Skeletal muscle tissue (tissue), 3 donors: ENCODE measurements at regions not wholly inside any gene's neighbourhood (a gene's known extent, or its start where the extent isn't known, plus 50 kb on each side); places are given as distances from the start of the nearest gene placed in this dataset.

Experiments
- H3K27ac ChIP-seq: one replicate; pipeline ENCODE4 v1.7.0; 2013; ENCODE audit warnings: mild to moderate bottlenecking, low read depth, low read length, inconsistent platforms
- H3K27me3 ChIP-seq, 3 donors: one replicate each; pipeline ENCODE4 v1.7.0; 2013; ENCODE audit warnings: low read length in 3 of 3; ENCODE audit not compliant: control insufficient read depth in 3 of 3, insufficient read depth in 3 of 3
- H3K36me3 ChIP-seq, 3 donors: one replicate each; pipeline ENCODE4 v1.7.0; 2013; ENCODE audit warnings: low read length in 3 of 3; ENCODE audit not compliant: control insufficient read depth in 3 of 3, insufficient read depth in 3 of 3
- H3K4me1 ChIP-seq, 3 donors: one replicate each; pipeline ENCODE4 v1.7.0; 2013; ENCODE audit warnings: low read length in 3 of 3, mild to moderate bottlenecking in 3 of 3; ENCODE audit not compliant: control insufficient read depth in 3 of 3, insufficient read depth in 3 of 3
- H3K4me3 ChIP-seq, 3 donors: one replicate each; pipeline ENCODE4 v1.7.0; 2013; ENCODE audit warnings: low read length in 3 of 3
- H3K9ac ChIP-seq, 3 donors: one replicate each; pipeline ENCODE4 v1.7.0; 2013; ENCODE audit warnings: low read length in 3 of 3, mild to moderate bottlenecking in 3 of 3, moderate library complexity in 2 of 3, low read depth in 1 of 3
- H3K9me3 ChIP-seq, 3 donors: one replicate each; pipeline ENCODE4 v1.7.0; 2013; ENCODE audit warnings: low read length in 3 of 3; ENCODE audit not compliant: control insufficient read depth in 3 of 3
- donor health status: Osteomylitis.

DNA sequence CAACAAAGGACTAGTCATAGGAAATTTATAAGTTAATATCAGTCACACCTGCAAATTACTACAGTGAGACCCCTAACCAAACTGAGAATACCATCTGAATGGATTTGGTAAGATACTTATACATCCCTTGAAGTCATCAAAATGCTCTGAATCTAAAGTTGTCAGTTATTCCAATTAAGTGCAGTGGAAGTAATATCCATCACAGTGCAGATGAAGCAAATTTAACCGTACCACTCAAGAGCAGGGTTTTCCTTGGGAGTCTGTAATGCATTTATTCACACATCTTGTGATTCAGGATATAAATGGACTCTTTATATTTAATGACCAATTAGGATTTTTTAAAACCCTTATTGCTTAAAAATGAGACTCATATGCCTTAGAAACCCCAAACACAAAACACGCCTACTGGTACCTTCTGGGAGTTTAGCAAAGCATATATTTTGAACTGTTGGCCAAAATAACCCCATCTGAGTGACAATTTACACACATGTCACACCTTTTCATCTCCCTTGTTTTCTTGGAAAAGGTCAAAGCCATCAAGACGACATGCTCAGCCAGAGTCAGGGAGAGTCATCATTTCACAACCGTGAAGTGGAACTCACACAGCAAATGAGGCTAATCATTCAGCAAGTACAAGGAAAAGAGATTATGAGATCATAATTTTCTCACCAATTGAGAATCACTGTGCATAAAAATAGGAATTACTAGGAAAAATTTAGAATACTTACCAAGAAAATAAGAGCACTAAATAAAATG is 303.7 kb downstream of the HNRNPD start:
- H3K4me3 ChIP-seq: no peak overlapping the region
- H3K36me3 ChIP-seq: no peaks in the 10 kb centered on the region
- H3K9ac ChIP-seq: no peak overlapping the region
- no peak overlapping the region for H3K27ac ChIP-seq
- H3K9me3 ChIP-seq: no peaks in the 10 kb centered on the region
- H3K4me1 ChIP-seq: no peaks in the 10 kb centered on the region
- no peaks in the 10 kb centered on the region for H3K27me3 ChIP-seq

DNA sequence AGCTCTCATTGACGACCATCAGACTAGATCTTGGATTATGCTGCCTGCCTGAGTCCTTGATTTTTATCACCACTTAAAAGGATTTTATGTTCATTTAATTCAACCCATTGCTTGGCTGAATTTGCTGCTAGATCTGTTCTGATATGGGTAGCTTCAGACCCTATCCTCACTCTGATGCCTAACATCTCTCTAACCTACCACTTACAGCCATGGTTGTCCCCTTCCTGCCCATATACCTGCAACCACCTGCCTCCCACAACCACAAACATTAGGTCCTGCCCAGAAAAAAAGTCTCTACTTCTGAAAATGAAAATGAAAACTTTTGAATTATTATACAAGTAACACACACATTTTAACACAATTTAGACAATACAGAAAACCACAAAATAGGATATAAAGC is 310.8 kb downstream of the HNRNPD start:
- Histone ChIP-seq H3K9me3 (no peaks in the 10 kb centered on the region), H3K27ac (no peak overlapping the region), H3K36me3 (no peaks in the 10 kb centered on the region), H3K9ac (no peak overlapping the region), H3K4me1 (no peaks in the 10 kb centered on the region), H3K4me3 (no peak overlapping the region), H3K27me3 (no peaks in the 10 kb centered on the region)

DNA sequence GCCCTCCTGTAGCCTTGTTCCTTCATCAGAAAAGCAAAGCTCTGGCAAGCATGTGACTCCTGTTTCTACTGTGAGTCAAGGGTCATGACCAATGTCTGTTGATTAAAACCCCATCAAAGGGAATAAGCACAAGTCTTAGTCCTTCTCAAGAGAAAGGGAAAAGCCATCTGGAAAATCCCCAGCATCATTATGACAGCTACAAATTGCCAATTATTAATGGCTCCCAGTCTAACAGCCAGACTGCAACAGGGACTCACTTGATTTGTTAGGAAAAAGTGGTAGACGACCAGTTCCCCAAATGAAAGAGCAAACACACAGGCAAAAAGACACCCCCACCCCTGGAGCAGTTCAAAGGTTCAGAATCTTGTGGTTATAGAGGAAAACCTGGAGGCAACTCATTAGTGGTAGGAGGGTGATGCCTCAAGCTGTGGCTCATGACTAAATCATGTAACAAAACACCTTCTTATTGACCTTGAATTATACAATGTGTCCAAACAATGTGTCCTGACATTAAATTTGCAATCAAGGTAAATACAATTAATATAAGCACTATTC is 315.7 kb downstream of the HNRNPD start:
- H3K9ac ChIP-seq: no peak overlapping the region
- H3K4me3 ChIP-seq: no peak overlapping the region
- H3K4me1 ChIP-seq: no peaks in the 10 kb centered on the region
- H3K27ac ChIP-seq: no peak overlapping the region
- H3K27me3 ChIP-seq: no peaks in the 10 kb centered on the region
- H3K36me3 ChIP-seq: no peaks in the 10 kb centered on the region
- no peaks in the 10 kb centered on the region for H3K9me3 ChIP-seq

DNA sequence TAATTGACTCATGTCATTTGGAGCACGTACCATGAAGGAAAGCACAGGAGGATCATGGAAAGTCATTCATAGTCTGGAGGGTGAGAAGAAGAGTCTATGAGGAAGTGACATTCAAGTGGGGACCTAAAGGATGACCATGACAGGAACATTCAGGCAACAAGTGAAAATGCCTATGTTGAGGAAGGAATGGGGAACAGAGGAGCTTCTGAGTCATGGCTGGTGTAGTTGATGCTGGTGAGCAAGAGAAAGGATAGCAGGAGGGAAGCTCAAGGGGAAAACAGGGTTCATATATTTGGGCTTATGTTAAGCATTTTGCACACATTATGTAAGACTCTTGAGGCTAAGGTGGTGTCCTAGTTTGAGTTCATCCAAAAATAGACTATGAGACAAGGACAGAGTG is 318.6 kb downstream of the HNRNPD start:
- Histone ChIP-seq H3K9me3 (no peaks in the 10 kb centered on the region), H3K36me3 (no peaks in the 10 kb centered on the region), H3K4me3 (no peak overlapping the region), H3K9ac (no peak overlapping the region), H3K27me3 (peaks cover 0 to 3% (median 0%) of the 10 kb centered on the region in 3 donors), H3K27ac (no peak overlapping the region), H3K4me1 (no peaks in the 10 kb centered on the region)

DNA sequence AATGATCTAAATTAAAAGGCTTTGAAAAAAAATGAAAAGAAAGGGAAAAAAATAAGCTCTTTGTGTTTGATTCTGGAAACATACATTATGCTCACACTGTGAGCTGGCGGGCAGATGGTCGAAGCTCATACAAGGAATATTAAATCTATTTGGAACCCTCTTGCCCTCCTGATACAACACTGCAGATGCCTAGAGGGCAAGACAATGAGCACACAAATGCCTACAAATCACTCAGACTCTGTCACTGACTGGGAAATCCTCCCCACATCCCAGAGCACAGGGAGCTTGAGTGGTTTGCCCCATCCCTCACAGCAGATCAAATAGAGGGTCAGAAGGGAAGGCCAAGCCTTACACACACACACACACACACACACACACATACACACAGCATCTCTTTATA is 320.4 kb downstream of the HNRNPD start:
- H3K27me3 ChIP-seq: peaks cover 0 to 3% (median 0%) of the 10 kb centered on the region in 3 donors
- no peaks in the 10 kb centered on the region for H3K36me3 ChIP-seq
- H3K9me3 ChIP-seq: no peaks in the 10 kb centered on the region
- no peak overlapping the region for H3K27ac ChIP-seq
- H3K4me3 ChIP-seq: no peak overlapping the region
- H3K4me1 ChIP-seq: no peaks in the 10 kb centered on the region
- no peak overlapping the region for H3K9ac ChIP-seq

DNA sequence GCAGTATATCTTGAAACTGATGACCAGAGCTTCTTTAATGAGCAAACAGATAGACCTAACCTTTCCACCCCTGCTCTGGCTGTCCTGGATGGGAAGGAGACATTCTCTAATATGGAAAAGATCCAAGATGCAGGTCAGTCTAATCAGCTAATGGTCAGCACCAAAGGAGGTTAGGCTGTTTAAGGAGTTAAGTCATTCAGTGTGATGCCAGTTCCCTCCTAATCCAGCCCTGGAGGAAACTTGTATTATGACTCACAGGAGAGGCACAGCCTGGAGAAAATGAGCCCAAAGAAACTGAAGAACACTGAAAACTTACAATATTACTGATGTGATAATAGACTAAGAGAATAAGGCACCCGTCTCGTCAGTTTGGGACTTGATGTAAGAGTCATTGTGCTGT is 323.0 kb downstream of the HNRNPD start:
- no peaks in the 10 kb centered on the region for H3K9me3 ChIP-seq
- no peak overlapping the region for H3K27ac ChIP-seq
- H3K36me3 ChIP-seq: no peaks in the 10 kb centered on the region
- H3K4me1 ChIP-seq: no peaks in the 10 kb centered on the region
- no peak overlapping the region for H3K9ac ChIP-seq
- no peak overlapping the region for H3K4me3 ChIP-seq
- H3K27me3 ChIP-seq: peaks cover 6 to 14% (median 10%) of the 10 kb centered on the region in 3 donors

DNA sequence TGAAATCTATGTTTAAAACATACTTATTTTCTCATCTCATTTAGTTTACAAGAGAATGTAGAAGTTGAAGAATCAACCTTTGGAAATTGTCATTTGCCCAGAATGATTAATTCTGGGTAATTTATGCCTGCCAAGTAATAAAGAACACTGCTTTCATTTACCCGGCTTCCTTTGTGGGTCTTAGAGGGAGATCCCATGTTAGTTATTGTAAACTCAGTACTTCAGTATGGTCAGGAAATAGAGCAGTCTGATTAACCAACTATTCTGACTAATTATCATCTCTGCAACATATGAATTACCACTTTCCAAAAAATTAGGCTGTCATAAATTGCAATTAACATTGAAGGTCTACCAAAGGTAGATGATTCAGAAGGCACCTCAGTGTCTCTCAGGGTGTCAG is 324.5 kb downstream of the HNRNPD start:
- Histone ChIP-seq H3K27ac (no peak overlapping the region), H3K27me3 (peaks cover 10 to 14% (median 14%) of the 10 kb centered on the region in 3 donors), H3K9ac (no peak overlapping the region), H3K9me3 (no peaks in the 10 kb centered on the region), H3K4me3 (no peak overlapping the region), H3K4me1 (peaks cover 0 to 4% (median 4%) of the 10 kb centered on the region in 3 donors), H3K36me3 (no peaks in the 10 kb centered on the region)

DNA sequence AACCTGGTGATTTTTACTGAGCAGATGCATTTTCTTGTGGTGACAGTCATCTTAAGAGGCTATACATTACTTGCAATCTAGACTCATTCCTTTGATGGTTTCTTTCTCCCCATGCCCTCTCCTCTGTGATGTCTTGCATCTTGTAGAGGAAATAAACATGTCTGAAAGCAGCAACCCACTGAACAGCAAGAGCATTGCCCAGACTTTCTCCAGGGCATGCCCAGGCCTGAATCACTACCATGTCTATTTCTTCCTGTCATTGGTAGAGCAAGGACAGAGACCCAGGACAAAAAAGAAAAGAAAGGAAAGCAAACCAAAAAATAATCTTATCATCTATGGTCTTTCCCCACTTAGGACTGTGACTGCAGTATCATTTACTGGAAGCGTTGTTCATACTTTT is 326.1 kb downstream of the HNRNPD start:
- no peaks in the 10 kb centered on the region for H3K36me3 ChIP-seq
- H3K4me3 ChIP-seq: no peak overlapping the region
- H3K9me3 ChIP-seq: no peaks in the 10 kb centered on the region
- H3K9ac ChIP-seq: no peak overlapping the region
- H3K27me3 ChIP-seq: peaks cover 10 to 21% (median 14%) of the 10 kb centered on the region in 3 donors
- H3K27ac ChIP-seq: no peak overlapping the region
- peaks cover 4% of the 10 kb centered on the region in 3 donors for H3K4me1 ChIP-seq

DNA sequence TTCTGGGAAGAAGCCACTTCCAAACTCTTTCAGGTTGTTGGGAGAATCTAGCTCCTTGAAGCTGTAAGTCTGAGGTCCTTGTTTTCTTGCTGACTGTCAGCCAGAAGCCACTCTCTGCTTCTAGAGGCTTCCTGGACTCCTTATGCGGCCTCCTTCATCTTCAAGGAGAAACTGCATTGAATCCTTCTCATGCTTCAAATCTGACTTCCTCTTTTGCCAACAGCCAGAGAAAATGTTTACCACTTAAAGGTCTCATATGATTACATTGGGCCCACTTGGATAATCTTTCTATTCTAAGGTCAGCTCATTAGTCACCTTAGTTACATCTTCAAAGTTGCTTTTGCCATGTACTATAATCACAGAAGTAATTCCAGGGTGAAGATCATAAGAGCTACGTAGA is 327.0 kb downstream of the HNRNPD start:
- Histone ChIP-seq H3K4me1 (peaks cover 4% of the 10 kb centered on the region in 3 donors), H3K9me3 (no peaks in the 10 kb centered on the region), H3K36me3 (no peaks in the 10 kb centered on the region), H3K27me3 (peaks cover 10 to 21% (median 20%) of the 10 kb centered on the region in 3 donors), H3K9ac (no peak overlapping the region), H3K4me3 (no peak overlapping the region), H3K27ac (no peak overlapping the region)

DNA sequence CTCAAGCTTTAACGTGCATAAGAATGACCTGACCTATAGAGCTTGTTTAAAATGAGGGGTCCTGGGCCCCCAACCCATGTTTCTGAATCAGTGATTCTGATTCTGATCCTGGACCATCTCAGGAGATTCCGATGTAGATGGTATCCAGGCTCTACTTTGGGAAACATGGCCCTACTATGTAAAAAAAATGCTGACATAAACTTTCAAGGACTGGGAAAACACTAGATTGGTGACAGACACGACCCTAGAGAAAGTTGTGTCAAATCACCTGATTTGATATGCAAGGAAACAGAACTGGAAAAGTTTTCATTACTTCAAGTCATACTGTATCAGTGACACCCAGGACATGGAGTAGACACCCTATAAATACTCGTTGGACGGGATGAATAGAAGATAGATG is 328.5 kb downstream of the HNRNPD start:
- Histone ChIP-seq H3K4me1 (peaks cover 4% of the 10 kb centered on the region in 3 donors), H3K4me3 (no peak overlapping the region), H3K9me3 (no peaks in the 10 kb centered on the region), H3K27ac (no peak overlapping the region), H3K9ac (no peak overlapping the region), H3K36me3 (no peaks in the 10 kb centered on the region), H3K27me3 (peaks cover 10 to 23% (median 17%) of the 10 kb centered on the region in 3 donors)
